IPS DF 6.9 (cell line): ENCODE measurements at regions not wholly inside any gene's neighbourhood (a gene's known extent, or its start where the extent isn't known, plus 50 kb on each side); places are given as distances from the start of the nearest gene placed in this dataset.

Source experiments
- DNase-seq: peaks from one replicate; pipeline ENCODE4 v3.0.0-alpha.2; 2013; ENCODE audit warnings: low read depth, low spot score
- H3K27ac ChIP-seq: one replicate; pipeline ENCODE4 v1.5.1; 2013; ENCODE audit warnings: low read length, control low read depth
- H3K27me3 ChIP-seq: 2 replicates; pipeline ENCODE4 v1.6.1; 2013; ENCODE audit warnings: mild to moderate bottlenecking, low read length; ENCODE audit not compliant: control insufficient read depth, insufficient read depth
- H3K36me3 ChIP-seq: 2 replicates; pipeline ENCODE4 v1.6.1; 2013; ENCODE audit warnings: low read length; ENCODE audit not compliant: control insufficient read depth, insufficient read depth
- H3K4me1 ChIP-seq: 2 replicates; pipeline ENCODE4 v1.6.1; 2013; ENCODE audit warnings: low read length; ENCODE audit not compliant: control insufficient read depth, insufficient read depth
- H3K4me3 ChIP-seq: 2 replicates; pipeline ENCODE4 v1.5.1; 2013; ENCODE audit warnings: mild to moderate bottlenecking, low read length
- H3K9me3 ChIP-seq: 2 replicates; pipeline ENCODE4 v1.6.1; 2013; ENCODE audit warnings: low read length, inconsistent platforms; ENCODE audit not compliant: control insufficient read depth, insufficient read depth
- WGBS: extraction: QIAGEN DNeasy Blood & Tissue Kit; methylation state at CpG from one replicate; pipeline ENCODE4 v1.1.7; 2013; ENCODE audit warnings: mixed read lengths, missing lambda C conversion rate; ENCODE audit not compliant: insufficient read length, insufficient coverage; 5-methylcytosine and 5-hydroxymethylcytosine counted together

DNA sequence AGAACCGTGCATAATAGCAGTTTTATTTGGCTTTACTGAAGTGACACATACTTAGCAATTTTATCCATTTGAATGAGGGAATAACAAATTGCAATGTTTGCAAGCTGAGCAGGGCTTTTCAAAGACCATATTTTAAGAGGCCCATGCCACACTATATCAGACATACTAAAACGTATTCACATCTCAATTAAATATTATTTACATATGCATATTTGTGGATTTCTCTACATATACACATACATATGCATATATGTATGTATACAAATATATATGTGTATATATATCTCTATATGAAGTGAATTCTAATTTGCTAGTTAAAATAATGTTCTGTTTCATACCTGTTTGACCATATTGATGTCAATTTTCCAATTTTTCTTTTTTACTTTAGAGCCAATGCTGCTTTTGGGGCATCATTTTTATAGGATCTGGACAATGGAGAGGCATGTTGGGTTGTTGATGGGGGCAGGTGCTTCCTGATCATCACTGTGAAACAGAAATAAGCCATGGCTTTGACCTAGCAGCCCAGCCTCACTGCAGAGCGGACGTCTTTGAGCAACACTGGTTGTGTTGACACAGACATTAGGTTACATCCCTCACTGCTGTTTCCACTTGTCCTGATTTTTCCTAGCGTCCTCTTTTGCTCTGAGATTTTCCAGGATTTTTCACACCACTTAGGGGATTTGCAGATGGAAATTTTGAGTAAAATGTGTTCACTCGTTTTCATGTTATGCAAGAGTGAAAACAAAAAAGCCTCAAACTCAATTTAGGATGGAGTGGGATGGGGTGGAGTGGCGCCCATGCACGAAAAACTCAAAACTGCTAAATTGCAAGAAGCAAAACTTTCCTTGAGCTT is 56.9 kb downstream of the RDH14 start:
- Histone ChIP-seq H3K9me3 (no peaks in the 10 kb centered on the region), H3K27ac (no peak overlapping the region), H3K36me3 (no peaks in the 10 kb centered on the region), H3K4me1 (no peaks in the 10 kb centered on the region), H3K4me3 (no peak overlapping the region), H3K27me3 (no peaks in the 10 kb centered on the region)
- WGBS, result no CpG with 5 or more reads among the region's 8 CpGs
- no peak for DNase-seq

DNA sequence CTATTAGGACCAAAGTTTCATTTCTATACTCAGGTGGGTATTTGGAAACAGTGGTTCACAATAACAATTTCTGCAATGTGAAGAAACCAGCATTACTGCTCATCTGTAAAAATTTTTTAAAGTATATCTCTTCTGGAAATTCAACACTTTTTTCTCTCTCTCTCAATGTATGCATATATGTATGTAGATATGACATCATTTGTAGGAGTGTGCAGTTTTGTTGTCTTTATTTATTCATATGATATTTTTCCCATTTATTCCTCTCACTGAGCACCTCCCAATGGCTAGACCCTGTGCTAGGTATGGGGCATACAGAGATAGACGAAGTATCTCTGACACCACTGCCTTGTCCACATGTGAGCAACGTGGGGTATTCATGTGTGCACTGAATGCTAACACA is 58.3 kb downstream of the RDH14 start:
- Histone ChIP-seq H3K9me3 (no peaks in the 10 kb centered on the region), H3K27me3 (no peaks in the 10 kb centered on the region), H3K4me1 (no peaks in the 10 kb centered on the region), H3K36me3 (no peaks in the 10 kb centered on the region), H3K27ac (no peak overlapping the region), H3K4me3 (no peak overlapping the region)
- no peak for DNase-seq
- no CpG with 5 or more reads among the region's 2 CpGs for WGBS

DNA sequence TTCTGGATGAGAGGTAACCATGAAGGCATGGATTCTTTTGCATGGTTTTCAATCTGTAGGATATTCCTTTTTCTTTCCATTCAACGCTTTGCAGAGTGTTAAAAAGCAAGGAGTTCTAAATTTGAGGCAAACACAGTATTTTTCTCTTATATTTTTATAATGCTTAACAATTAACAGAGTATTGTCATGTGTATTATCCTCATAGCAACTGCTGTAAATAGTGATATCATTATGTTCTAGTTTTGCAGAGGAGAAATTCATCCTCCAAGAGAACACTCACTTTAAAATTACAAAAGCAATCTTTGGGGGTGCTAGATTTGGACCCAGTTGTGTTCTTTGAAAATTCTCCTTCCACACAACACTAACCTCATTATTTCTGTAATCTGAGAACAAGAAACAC is 58.7 kb downstream of the RDH14 start:
- H3K4me1 ChIP-seq, result no peaks in the 10 kb centered on the region
- no peaks in the 10 kb centered on the region for H3K36me3 ChIP-seq
- WGBS, result no CpG with 5 or more reads among the region's 1 CpG
- H3K9me3 ChIP-seq, result no peaks in the 10 kb centered on the region
- no peaks in the 10 kb centered on the region for H3K27me3 ChIP-seq
- H3K27ac ChIP-seq, result no peak overlapping the region
- no peak for DNase-seq
- H3K4me3 ChIP-seq, result no peak overlapping the region

DNA sequence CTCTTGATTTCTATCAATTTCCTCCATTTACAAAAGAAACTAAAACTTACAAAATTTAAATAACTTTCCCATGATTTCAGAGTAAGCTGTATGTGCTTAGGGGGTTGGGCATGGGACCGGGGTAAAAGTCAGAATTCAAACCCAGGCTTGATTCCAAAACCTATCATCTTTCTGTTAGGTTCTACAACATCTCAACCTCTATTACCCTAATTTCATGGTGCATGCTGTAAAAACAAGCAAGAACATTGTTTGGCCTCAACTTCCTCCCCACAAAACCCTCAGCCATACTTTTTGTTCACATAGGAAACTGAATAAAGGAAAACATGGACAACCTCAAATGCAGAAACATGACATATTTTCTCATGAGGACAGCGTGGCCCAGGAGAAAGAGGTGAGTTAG is 59.3 kb downstream of the RDH14 start:
- Histone ChIP-seq H3K4me3 (no peak overlapping the region), H3K9me3 (no peaks in the 10 kb centered on the region), H3K36me3 (no peaks in the 10 kb centered on the region), H3K27me3 (no peaks in the 10 kb centered on the region), H3K4me1 (no peaks in the 10 kb centered on the region), H3K27ac (no peak overlapping the region)
- no peak for DNase-seq
- no CpG with 5 or more reads among the region's 2 CpGs for WGBS

DNA sequence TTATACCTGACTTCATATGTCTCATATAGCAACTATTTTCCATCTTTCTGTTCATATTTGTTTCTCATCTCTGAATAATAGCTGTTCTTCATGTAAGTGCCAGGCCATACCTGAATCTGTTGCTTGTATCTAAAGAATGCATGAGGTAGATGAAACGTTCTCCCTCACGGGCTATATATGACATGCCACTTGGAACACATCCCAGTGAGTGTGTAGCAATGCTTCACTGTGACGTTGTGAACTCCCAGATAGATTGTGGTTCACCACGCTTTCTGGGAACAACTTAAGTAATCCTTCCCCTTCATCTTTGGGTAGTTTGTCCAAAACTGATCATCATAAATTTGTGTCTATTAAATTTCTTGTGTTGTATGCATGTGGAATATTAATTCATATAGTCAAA is 60.1 kb downstream of the RDH14 start:
- no CpG with 5 or more reads among the region's 4 CpGs for WGBS
- DNase-seq, result no peak

DNA sequence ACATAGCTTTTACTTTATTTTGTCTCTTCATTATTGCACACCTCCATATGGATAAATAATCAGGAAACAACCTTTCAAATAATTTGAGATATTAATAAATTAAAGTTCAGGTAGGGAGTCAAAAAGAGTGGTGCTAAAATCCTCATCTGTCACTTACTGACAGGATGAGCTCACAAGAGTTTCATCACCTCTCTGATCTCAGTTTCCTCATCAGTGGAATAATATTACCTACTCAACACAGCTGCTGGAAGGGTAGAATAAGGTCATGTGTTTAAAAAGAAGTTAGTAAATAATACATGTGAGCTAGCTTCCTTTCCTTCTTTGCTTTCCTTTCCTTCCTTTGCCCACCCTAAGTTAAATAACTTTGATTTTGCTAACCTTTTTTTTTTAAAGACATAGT is 61.9 kb downstream of the RDH14 start:
- DNase-seq, result no peak
- Histone ChIP-seq H3K9me3 (no peaks in the 10 kb centered on the region; the same call in 1 of the 2 replicates), H3K4me3 (no peak overlapping the region), H3K27ac (no peak overlapping the region), H3K4me1 (no peaks in the 10 kb centered on the region), H3K27me3 (no peaks in the 10 kb centered on the region), H3K36me3 (no peaks in the 10 kb centered on the region)

More for the DNA sequence above, 60.1 kb downstream of the RDH14 start:
- Histone ChIP-seq H3K27ac (no peak overlapping the region), H3K36me3 (no peaks in the 10 kb centered on the region), H3K4me1 (no peaks in the 10 kb centered on the region), H3K9me3 (no peaks in the 10 kb centered on the region; the same call in 1 of the 2 replicates), H3K4me3 (no peak overlapping the region), H3K27me3 (no peaks in the 10 kb centered on the region)

DNA sequence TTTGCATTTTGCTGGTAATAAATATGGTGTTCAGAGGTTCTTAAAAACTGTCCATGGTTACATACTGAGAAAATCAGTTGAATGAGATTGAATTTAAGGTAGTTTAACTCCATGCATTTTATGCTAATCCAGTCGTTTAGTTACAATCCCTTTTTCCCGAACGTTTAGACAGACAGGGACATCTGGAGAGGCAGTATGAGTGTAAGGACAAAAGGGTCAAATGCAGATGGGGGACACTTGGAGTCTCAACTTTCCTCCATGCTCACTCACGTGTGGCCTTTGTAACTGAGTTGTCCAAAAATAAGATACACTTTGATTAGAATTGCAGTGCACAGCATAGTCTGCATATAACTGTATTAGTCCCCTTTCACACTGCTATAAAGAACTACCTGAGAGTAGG is 63.9 kb downstream of the RDH14 start:
- no CpG with 5 or more reads among the region's 4 CpGs for WGBS
- H3K27ac ChIP-seq, result no peak overlapping the region
- no peaks in the 10 kb centered on the region for H3K4me1 ChIP-seq
- no peaks in the 10 kb centered on the region; the same call in 1 of the 2 replicates for H3K9me3 ChIP-seq
- H3K27me3 ChIP-seq, result no peaks in the 10 kb centered on the region
- no peak for DNase-seq
- no peak overlapping the region for H3K4me3 ChIP-seq
- H3K36me3 ChIP-seq, result no peaks in the 10 kb centered on the region

DNA sequence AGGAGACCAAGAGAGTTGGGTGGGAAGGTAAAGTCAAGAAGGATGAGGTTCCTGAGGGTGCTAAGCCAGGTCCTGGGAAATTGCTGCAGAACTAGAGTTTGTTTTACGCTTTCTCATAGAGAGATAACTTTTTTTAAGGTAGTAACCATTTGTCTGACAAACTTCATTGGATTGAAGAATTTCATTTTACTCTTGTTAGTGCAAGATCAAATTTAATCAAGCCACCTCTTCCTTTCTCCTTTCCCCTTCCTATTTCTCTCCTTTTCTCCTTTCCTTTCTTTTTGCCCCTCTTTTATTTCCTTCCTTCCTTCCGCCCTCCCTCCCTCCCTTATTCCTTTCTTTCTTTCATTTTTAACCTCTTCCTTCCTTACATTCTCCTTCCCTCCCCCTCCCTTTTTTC is 65.4 kb downstream of the RDH14 start:
- no peak overlapping the region for H3K27ac ChIP-seq
- no peak overlapping the region for H3K4me3 ChIP-seq
- DNase-seq, result no peak
- no peaks in the 10 kb centered on the region for H3K27me3 ChIP-seq
- 100% methylated on average over 1 of the region's 2 CpGs for WGBS
- H3K36me3 ChIP-seq, result no peaks in the 10 kb centered on the region
- no peaks in the 10 kb centered on the region; the same call in 1 of the 2 replicates for H3K9me3 ChIP-seq
- H3K4me1 ChIP-seq, result no peaks in the 10 kb centered on the region

DNA sequence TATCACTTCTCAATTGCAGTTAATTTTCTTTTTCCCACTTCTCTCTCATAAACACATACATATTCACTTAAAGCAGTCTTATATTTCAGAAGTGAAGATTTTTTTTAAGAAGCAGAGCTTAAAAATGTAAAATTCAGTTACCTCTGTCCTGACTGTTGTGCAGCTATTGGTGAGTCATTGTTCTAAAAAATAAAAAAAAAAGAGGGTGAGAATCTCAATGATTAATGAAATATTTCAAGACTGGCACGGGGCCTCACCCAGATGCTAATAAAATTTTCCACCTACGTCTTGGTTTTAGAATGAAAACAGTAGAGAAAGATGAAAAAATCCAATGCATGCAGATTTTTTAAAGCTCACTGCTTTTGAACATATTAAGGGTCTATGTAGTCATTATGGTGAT is 67.7 kb downstream of the RDH14 start:
- no peak overlapping the region for H3K4me3 ChIP-seq
- no peaks in the 10 kb centered on the region for H3K36me3 ChIP-seq
- no peak overlapping the region for H3K27ac ChIP-seq
- no peaks in the 10 kb centered on the region for H3K27me3 ChIP-seq
- no CpG with 5 or more reads among the region's 2 CpGs for WGBS
- H3K4me1 ChIP-seq, result no peaks in the 10 kb centered on the region
- no peaks in the 10 kb centered on the region; the same call in none of the 2 replicates for H3K9me3 ChIP-seq
- DNase-seq, result no peak

DNA sequence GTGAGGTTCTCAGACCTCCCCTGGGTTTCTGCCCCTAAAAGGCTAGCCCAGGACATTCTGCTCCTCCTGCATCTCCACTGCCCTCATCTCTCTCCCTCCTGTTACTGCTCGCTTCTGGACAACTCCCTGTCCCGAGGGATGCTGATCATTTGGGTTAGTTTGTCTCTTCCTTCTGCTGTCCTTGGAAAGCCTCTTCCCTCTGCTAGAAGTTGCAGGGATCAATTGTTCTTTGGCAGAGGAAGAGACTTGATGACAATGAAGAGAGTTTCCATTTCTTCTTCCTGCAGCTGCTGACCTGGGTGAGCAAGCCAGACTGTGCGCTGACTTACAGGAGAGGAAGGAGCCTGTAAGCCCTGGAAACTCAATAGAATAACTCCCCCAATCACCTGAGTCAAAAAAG is 68.9 kb downstream of the RDH14 start:
- no CpG with 5 or more reads among the region's 3 CpGs for WGBS
- DNase-seq, result no peak
- Histone ChIP-seq H3K4me3 (no peak overlapping the region), H3K9me3 (no peaks in the 10 kb centered on the region; the same call in none of the 2 replicates), H3K4me1 (no peaks in the 10 kb centered on the region), H3K27ac (no peak overlapping the region), H3K27me3 (no peaks in the 10 kb centered on the region), H3K36me3 (no peaks in the 10 kb centered on the region)

DNA sequence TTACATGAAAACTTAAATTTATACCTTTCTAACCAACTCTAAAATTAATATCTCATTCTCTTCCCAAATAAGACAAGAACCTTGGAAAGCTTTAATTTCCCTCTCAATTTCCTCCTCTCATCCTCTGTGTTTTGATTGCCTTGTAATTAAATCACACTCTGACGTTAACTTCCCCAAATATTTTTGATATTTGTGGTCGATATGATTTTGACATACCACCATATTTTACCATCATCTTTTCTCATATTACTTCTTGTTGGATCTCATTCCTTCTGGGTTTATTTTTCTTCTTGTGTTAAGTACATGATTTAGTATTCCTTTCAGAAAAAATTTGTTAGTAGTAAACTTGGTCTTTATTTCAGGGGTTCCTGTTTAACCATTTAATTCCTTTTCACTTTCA is 69.6 kb downstream of the RDH14 start:
- Histone ChIP-seq H3K27ac (no peak overlapping the region), H3K4me3 (no peak overlapping the region), H3K27me3 (no peaks in the 10 kb centered on the region), H3K9me3 (no peaks in the 10 kb centered on the region; the same call in none of the 2 replicates), H3K36me3 (no peaks in the 10 kb centered on the region), H3K4me1 (no peaks in the 10 kb centered on the region)
- 100% methylated on average over 2 of the region's 2 CpGs for WGBS
- DNase-seq, result no peak
